B cell (primary cell): ENCODE measurements at regions not wholly inside any gene's neighbourhood (a gene's known extent, or its start where the extent isn't known, plus 50 kb on each side); places are given as distances from the start of the nearest gene placed in this dataset.

ENCODE experiments used
- ATAC-seq: fragments of 200-7000 bp; cut with Tn5 transposase; one replicate; pipeline ENCODE4 v1.10.0; 2021; ENCODE audit warnings: low read depth, mild to moderate bottlenecking, moderate number of reproducible peaks, moderate library complexity
- CTCF ChIA-PET: fragments of 350-600 bp; sonication (Branson Sonifier 250); formaldehyde crosslinking; loops from one replicate; lab custom pipeline; 2021; ENCODE audit warnings: antibody characterized with exemption, inconsistent platforms; lab: Charles Lee
- POLR2A ChIA-PET: fragments of 350-600 bp; sonication (Branson Sonifier 250); formaldehyde crosslinking; loops from one replicate; lab custom pipeline; 2021; ENCODE audit warnings: antibody characterized with exemption; lab: Charles Lee
- DNase-seq: peaks from one replicate; pipeline ENCODE4 v3.0.0; 2013
- H2AFZ ChIP-seq: 2 replicates; pipeline ENCODE4 v1.6.1; 2012; ENCODE audit warnings: mild to moderate bottlenecking, low read depth, low read length; ENCODE audit not compliant: insufficient read depth, poor library complexity, severe bottlenecking
- H3K27ac ChIP-seq, 2 donors: 1 replicate in 1 of 2; 2 replicates in 1 of 2; pipeline ENCODE4 v1.5.1; 2012 to 2013; ENCODE audit warnings: low read length in 2 of 2, mild to moderate bottlenecking in 2 of 2, moderate library complexity in 1 of 2
- H3K27me3 ChIP-seq, 4 experiments: fragments of 200-600 bp in 1 of 4; sonication (generic) in 1 of 4; replicated peaks in 1 of 4; 1 replicate in 2 of 4; 2 replicates in 2 of 4; pipeline versions ENCODE4 v1.6.1 to v1.7.0; 2013 to 2016; ENCODE audit warnings: low read length in 3 of 4, mild to moderate bottlenecking in 2 of 4, mixed read lengths in 1 of 4, moderate library complexity in 1 of 4; ENCODE audit not compliant: insufficient read depth in 4 of 4, control insufficient read depth in 3 of 4; ENCODE audit errors: control extremely low read depth in 1 of 4
- H3K36me3 ChIP-seq, 2 experiments: replicated peaks in 1 of 2; 1 replicate in 1 of 2; 2 replicates in 1 of 2; pipeline versions ENCODE4 v1.6.1 to v1.7.1; 2013; ENCODE audit warnings: low read length in 1 of 2; ENCODE audit not compliant: insufficient read depth in 2 of 2, control insufficient read depth in 1 of 2; ENCODE audit errors: control extremely low read depth in 1 of 2, extremely low read depth in 1 of 2
- H3K4me1 ChIP-seq, 2 donors: fragments of 200-600 bp in 1 of 2; sonication (generic) in 1 of 2; 1 replicate in 1 of 2; 2 replicates in 1 of 2; pipeline versions ENCODE4 v1.5.1 to v1.6.1; 2013 to 2017; ENCODE audit warnings: low read length in 2 of 2; ENCODE audit not compliant: control insufficient read depth in 2 of 2, insufficient read depth in 2 of 2
- H3K4me2 ChIP-seq: replicated peaks from 2 replicates; pipeline ENCODE3; 2012; ENCODE audit warnings: mild to moderate bottlenecking, low read depth, low read length; ENCODE audit not compliant: poor library complexity, severe bottlenecking
- H3K4me3 ChIP-seq, 5 experiments: fragments of 200-600 bp in 1 of 5; sonication (generic) in 1 of 5; 1 replicate in 3 of 5; 2 replicates in 2 of 5; pipeline versions ENCODE4 v1.5.1 to v1.7.0; 2011 to 2016; ENCODE audit warnings: low read length in 4 of 5, mild to moderate bottlenecking in 4 of 5, low read depth in 2 of 5, control low read depth in 1 of 5, moderate library complexity in 1 of 5; ENCODE audit not compliant: insufficient read depth in 1 of 5; ENCODE audit errors: control extremely low read depth in 1 of 5, extremely low read depth in 1 of 5
- H3K79me2 ChIP-seq: fragments of 200-600 bp; sonication (generic); one replicate; pipeline ENCODE4 v1.6.0; 2016; ENCODE audit warnings: low read length; ENCODE audit not compliant: control insufficient read depth, insufficient read depth
- H3K9ac ChIP-seq: fragments of 200-600 bp; sonication (generic); 2 replicates; pipeline ENCODE4 v1.6.1; 2017; ENCODE audit warnings: mild to moderate bottlenecking, low read length, moderate library complexity
- H3K9me3 ChIP-seq, 3 donors: one replicate each; pipeline versions ENCODE4 v1.6.1 to v1.7.1; 2013; ENCODE audit warnings: low read length in 2 of 3; ENCODE audit not compliant: control insufficient read depth in 2 of 3, insufficient read depth in 1 of 3; ENCODE audit errors: control extremely low read depth in 1 of 3
- H4K20me1 ChIP-seq: 2 replicates; pipeline ENCODE4 v1.6.0; 2012; ENCODE audit warnings: mild to moderate bottlenecking, low read length; ENCODE audit not compliant: insufficient read depth, control insufficient read depth, poor library complexity, severe bottlenecking
- H3K27ac Mint-ChIP-seq: one replicate; pipeline ENCODE4 v1.8.0; 2021; ENCODE audit warnings: mixed read lengths
- H3K27me3 Mint-ChIP-seq: one replicate; pipeline ENCODE4 v1.8.0; 2021; ENCODE audit warnings: mixed read lengths
- H3K4me1 Mint-ChIP-seq: one replicate; pipeline ENCODE4 v1.8.0; 2021; ENCODE audit warnings: mixed read lengths
- H3K4me3 Mint-ChIP-seq: one replicate; pipeline ENCODE4 v1.8.0; 2021; ENCODE audit warnings: mixed read lengths
- H3K9me3 Mint-ChIP-seq: one replicate; pipeline ENCODE4 v1.8.0; 2022; ENCODE audit warnings: mixed read lengths; ENCODE audit not compliant: insufficient read depth
- EZH2 ChIP-seq: IDR thresholded peaks from 2 replicates; pipeline ENCODE4 v1.6.1; 2012; ENCODE audit warnings: borderline replicate concordance, low read depth, mild to moderate bottlenecking, moderate library complexity, low read length; ENCODE audit not compliant: insufficient read depth, poor library complexity, severe bottlenecking
- WGBS: methylation state at CpG from one replicate; pipeline ENCODE4 v1.1.5; 2013; ENCODE audit warnings: missing lambda C conversion rate; ENCODE audit not compliant: insufficient coverage; 5-methylcytosine and 5-hydroxymethylcytosine counted together
- intact Hi-C: fragments of 100-400 bp; cut with micrococcal nuclease; formaldehyde crosslinking; loops from one replicate; pipeline ENCODE4 v1.10.0; 2022
- TF ChIP-seq, protein P1 (sequence below): fragments of 200-600 bp; IDR thresholded peaks from one replicate; pipeline ENCODE4 v1.8.0; 2022; ENCODE audit warnings: antibody characterized with exemption, mild to moderate bottlenecking

DNA sequence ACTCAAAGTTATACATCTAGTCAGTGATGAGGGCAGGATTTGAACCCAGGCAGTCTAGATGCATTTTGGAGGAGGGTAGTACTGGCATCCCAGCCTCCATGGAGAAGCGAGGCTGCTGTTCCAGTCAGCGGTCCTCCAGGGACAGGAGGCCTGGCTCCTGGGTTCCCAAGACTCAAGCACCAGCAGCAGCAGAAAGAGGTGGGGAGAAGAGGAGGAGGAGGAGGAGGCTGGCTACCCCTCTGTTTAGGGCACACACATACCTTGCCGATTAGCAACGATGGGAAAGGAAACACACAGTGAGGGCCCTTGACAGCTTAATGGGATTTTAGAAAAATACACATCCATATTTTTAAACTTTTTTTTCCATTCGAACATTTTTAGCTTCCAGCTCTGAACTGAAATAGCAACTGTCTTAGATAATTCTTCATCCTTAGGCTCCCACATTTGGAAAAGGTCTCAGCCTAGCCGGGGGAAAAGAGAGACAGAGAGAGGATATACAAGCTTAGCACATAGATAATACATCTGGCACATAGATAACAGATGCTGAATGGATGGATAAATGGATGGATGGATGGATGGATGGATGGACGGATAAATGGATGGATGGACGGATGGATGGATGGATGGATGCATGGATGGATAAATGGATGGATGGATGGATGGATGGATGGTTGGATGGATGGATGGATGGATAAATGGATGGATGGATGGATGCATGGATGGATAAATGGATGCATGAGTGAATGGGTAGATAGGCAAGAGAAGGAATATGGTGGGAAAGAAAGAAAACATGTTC lies 87.9 kb downstream of the LBH start:
- POLR2A ChIA-PET, result no interaction called here
- CTCF ChIA-PET, result no interaction called here
- 89% methylated on average over 3 of the region's 8 CpGs for WGBS

GRCh38 chr2:30321466-30321865 lies 90.1 kb downstream of the LBH start:
- ChIA-PET POLR2A (no interaction called here), CTCF (interaction anchor here (1.2 kb wide), 1 partner anchor 13 kb away, joined by 5 read pairs; no protein-coding TSS in a partner anchor)
- Mint-ChIP-seq H3K27ac (no peak overlapping the region), H3K4me1 (peaks cover 50% of the 10 kb centered on the region), H3K4me3 (no peak overlapping the region), H3K27me3 (no peaks in the 10 kb centered on the region), H3K9me3 (no peaks in the 10 kb centered on the region)
- no peak overlapping the region for H3K27ac ChIP-seq
- H3K79me2 ChIP-seq, result no peaks in the 10 kb centered on the region
- TF ChIP-seq EZH2, result no peak
- TF ChIP-seq, protein P1, sequence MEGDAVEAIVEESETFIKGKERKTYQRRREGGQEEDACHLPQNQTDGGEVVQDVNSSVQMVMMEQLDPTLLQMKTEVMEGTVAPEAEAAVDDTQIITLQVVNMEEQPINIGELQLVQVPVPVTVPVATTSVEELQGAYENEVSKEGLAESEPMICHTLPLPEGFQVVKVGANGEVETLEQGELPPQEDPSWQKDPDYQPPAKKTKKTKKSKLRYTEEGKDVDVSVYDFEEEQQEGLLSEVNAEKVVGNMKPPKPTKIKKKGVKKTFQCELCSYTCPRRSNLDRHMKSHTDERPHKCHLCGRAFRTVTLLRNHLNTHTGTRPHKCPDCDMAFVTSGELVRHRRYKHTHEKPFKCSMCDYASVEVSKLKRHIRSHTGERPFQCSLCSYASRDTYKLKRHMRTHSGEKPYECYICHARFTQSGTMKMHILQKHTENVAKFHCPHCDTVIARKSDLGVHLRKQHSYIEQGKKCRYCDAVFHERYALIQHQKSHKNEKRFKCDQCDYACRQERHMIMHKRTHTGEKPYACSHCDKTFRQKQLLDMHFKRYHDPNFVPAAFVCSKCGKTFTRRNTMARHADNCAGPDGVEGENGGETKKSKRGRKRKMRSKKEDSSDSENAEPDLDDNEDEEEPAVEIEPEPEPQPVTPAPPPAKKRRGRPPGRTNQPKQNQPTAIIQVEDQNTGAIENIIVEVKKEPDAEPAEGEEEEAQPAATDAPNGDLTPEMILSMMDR, result no peak
- peaks cover 36 to 46% of the 10 kb centered on the region in 2 donors for H3K4me1 ChIP-seq
- no peaks in the 10 kb centered on the region for H3K9me3 ChIP-seq
- no peak overlapping the region for H3K9ac ChIP-seq
- H3K36me3 ChIP-seq, result no peaks in the 10 kb centered on the region
- H3K27me3 ChIP-seq, result no peaks in the 10 kb centered on the region
- 83% methylated on average over 2 of the region's 3 CpGs for WGBS
- ATAC-seq (no peak), DNase-seq (no peak)
- H3K4me2 ChIP-seq, result no peak overlapping the region
- intact Hi-C loops, result no loop called here
- H2AFZ ChIP-seq, result no peak overlapping the region
- no peaks in the 10 kb centered on the region for H4K20me1 ChIP-seq
- no peak overlapping the region for H3K4me3 ChIP-seq

More for the DNA sequence above, 87.9 kb downstream of the LBH start:
- H3K27ac Mint-ChIP-seq, result no peak overlapping the region
- no peak overlapping the region for H3K4me3 ChIP-seq
- H3K9me3 Mint-ChIP-seq, result peaks cover 3% of the 10 kb centered on the region
- no peaks in the 10 kb centered on the region for H3K79me2 ChIP-seq
- H2AFZ ChIP-seq, result no peak overlapping the region
- peaks cover 0 to 6% (median 3%) of the 10 kb centered on the region in 3 donors for H3K9me3 ChIP-seq
- no peak overlapping the region for H3K4me3 Mint-ChIP-seq
- peaks cover 29 to 34% of the 10 kb centered on the region in 2 donors for H3K4me1 ChIP-seq
- H3K27me3 Mint-ChIP-seq, result no peaks in the 10 kb centered on the region
- no peak overlapping the region for H3K9ac ChIP-seq
- no peaks in the 10 kb centered on the region for H3K27me3 ChIP-seq
- H3K36me3 ChIP-seq, result no peaks in the 10 kb centered on the region
- DNase-seq (no peak), ATAC-seq (no peak)
- H3K27ac ChIP-seq, result no peak overlapping the region
- TF ChIP-seq, protein P1, result no peak
- TF ChIP-seq EZH2, result no peak
- no peaks in the 10 kb centered on the region for H4K20me1 ChIP-seq
- H3K4me2 ChIP-seq, result no peak overlapping the region
- intact Hi-C loops, result no loop called here
- H3K4me1 Mint-ChIP-seq, result peaks cover 44% of the 10 kb centered on the region
